HEK293 (cell line): ENCODE measurements at regions not wholly inside any gene's neighbourhood (a gene's known extent, or its start where the extent isn't known, plus 50 kb on each side); places are given as distances from the start of the nearest gene placed in this dataset.

ENCODE experiments used
- CTCF ChIP-seq: fragments of 450-650 bp; formaldehyde crosslinking; IDR thresholded peaks from 2 replicates; pipeline ENCODE4 v1.5.1; 2016; ENCODE audit warnings: missing biosample characterization, missing genetic modification characterization
- YY1 ChIP-seq: fragments of 450-650 bp; formaldehyde crosslinking; IDR thresholded peaks from 2 replicates; pipeline ENCODE4 v1.5.1; 2018; ENCODE audit warnings: missing biosample characterization, missing genetic modification characterization
- ZBTB8A ChIP-seq: fragments of 450-650 bp; formaldehyde crosslinking; IDR thresholded peaks from 2 replicates; pipeline ENCODE4 v1.5.1; 2016; ENCODE audit warnings: missing biosample characterization, missing genetic modification characterization
- ZNF174 ChIP-seq: fragments of 450-650 bp; formaldehyde crosslinking; IDR thresholded peaks from 2 replicates; pipeline ENCODE4 v1.5.0; 2017; ENCODE audit warnings: missing biosample characterization, mild to moderate bottlenecking, missing genetic modification characterization
- ZNF2 ChIP-seq: fragments of 450-650 bp; formaldehyde crosslinking; IDR thresholded peaks from 2 replicates; pipeline ENCODE4 v1.5.1; 2016; ENCODE audit warnings: missing biosample characterization, missing genetic modification characterization
- ZNF335 ChIP-seq: fragments of 450-650 bp; formaldehyde crosslinking; conservative IDR thresholded peaks from 2 replicates; pipeline ENCODE4 v1.5.1; 2016; ENCODE audit warnings: missing biosample characterization, missing genetic modification characterization
- ZNF596 ChIP-seq: fragments of 450-650 bp; IDR thresholded peaks from 2 replicates; pipeline ENCODE4 v1.5.0; 2018; ENCODE audit warnings: missing biosample characterization, mild to moderate bottlenecking, missing genetic modification characterization, moderate library complexity
- ZNF600 ChIP-seq: fragments of 450-650 bp; formaldehyde crosslinking; IDR thresholded peaks from 2 replicates; pipeline ENCODE4 v1.5.1; 2016; ENCODE audit warnings: missing biosample characterization, missing genetic modification characterization
- ZNF704 ChIP-seq: fragments of 450-650 bp; formaldehyde crosslinking; IDR thresholded peaks from 2 replicates; pipeline ENCODE4 v1.5.1; 2016; ENCODE audit warnings: missing biosample characterization, missing genetic modification characterization

GRCh38 chr12:103197725-103198388 lies 240.4 kb downstream of the ASCL1 start:
- TF ChIP-seq ZNF600 (tag by site-specific recombination) (no peak), ZBTB8A (no peak), CTCF (tag by site-specific recombination) (no peak), ZNF174 (tag by site-specific recombination) (no peak), YY1 (tag by site-specific recombination) (no peak), ZNF2 (tag by site-specific recombination) (no peak), ZNF704 (no peak), ZNF335 (tag by site-specific recombination) (no peak), ZNF596 (tag by site-specific recombination) (no peak)
